EH (cell line): ENCODE measurements at regions not wholly inside any gene's neighbourhood (a gene's known extent, or its start where the extent isn't known, plus 50 kb on each side); places are given as distances from the start of the nearest gene placed in this dataset.

Experiments used
- DNase-seq: peaks from one replicate; pipeline ENCODE4 v3.0.0-alpha.2; 2015; ENCODE audit warnings: low read depth

DNA sequence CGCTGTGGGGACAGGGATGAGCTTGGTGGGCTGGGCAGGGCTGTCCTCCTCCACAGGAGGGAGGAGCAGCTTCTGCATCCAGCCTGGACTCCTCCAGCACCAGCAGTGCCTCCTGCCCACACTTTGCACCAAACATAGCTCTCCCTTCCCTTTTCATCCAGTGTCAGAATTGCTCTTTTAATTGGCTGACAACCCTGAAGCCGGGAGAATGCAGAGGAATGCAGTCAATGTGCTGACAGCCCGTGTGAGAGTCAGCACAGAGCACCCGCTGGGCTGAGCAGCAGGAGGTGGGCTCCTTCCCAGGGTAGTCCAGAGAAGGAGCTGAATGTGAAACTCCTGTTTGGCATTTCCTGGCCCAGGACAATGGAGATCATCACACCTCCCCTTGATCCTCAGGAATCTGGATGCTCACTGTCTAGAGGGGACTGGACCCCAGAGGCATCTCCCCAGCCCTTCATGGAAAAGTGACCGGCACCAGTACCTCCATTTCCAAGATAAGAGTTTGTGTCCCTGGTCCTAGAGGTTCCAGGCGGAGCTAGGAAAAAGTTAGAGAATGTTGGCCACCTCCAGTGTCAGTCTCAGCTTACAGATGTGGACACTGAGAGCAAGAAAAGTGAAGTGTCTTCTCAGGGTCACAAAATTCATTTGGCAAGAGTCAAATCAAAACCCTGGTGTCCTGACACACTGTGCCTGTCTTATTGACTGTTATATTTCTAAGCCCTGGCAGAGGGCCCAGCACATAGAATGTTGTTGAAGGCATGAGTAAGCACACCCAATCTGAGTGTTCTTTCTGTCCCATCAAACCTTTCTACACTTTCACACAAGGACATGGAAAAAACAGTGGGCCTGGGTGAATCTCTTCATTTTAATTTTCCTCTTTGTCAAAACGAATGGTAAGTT, 202.1 kb downstream of the SNX18 start:
- peak; percentile 95 for DNase-seq

DNA sequence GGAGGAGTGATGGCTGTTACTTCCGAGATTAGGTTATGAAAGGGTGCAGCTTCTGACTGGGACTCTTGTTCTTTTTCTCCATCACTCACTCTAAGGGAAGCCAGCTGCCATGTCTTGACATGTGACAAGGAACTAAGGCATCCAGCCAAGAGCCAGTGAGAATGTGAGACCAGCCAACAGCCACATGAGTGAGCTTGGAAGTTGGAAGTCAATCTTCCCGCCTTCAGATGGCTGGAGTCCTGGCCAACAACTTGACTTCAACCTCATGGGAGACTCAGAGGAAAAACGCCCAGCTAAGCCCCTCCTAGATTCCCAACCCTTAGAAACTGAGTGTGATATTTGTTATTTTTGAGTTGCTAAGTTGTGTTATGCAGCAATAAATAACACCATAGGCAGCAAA, 201.1 kb downstream of the SNX18 start:
- peak; percentile 59 for DNase-seq

DNA sequence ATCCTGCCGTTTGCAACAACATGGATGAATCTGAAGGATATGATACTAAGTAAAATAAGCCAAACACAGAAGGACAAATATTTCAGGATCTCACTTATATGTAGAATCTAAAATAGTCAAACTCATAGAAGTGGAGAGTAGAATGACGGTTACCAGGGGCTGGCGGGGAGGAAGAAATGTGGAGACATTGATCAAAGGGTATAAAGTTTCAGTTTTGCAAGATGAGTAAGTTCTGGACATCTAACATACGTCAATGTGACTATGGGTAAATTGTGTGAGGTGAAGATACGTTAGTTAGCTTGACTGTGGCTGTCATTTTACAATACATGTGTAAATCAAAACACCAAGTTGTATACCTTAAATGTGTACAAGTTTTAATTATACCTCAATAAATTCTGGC, 200.3 kb downstream of the SNX18 start:
- no peak for DNase-seq

DNA sequence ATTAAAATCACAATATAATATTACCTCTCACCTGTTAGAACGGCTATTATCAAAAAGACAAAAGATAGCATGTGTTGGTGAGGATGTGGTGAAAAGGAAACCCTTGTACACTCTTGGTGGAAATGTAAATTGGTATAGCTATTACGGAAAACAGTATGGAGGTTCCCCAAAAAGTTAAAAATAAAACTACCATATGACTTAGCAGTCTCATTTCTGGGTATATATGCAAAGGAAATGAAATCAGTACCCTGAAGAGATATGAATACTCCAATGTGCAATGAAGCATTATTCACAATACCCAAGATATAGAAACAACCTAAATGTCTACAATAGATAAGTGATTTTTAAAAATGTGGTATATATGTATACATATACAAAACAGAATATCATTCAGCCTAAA, 199.9 kb downstream of the SNX18 start:
- DNase-seq, result no peak

DNA sequence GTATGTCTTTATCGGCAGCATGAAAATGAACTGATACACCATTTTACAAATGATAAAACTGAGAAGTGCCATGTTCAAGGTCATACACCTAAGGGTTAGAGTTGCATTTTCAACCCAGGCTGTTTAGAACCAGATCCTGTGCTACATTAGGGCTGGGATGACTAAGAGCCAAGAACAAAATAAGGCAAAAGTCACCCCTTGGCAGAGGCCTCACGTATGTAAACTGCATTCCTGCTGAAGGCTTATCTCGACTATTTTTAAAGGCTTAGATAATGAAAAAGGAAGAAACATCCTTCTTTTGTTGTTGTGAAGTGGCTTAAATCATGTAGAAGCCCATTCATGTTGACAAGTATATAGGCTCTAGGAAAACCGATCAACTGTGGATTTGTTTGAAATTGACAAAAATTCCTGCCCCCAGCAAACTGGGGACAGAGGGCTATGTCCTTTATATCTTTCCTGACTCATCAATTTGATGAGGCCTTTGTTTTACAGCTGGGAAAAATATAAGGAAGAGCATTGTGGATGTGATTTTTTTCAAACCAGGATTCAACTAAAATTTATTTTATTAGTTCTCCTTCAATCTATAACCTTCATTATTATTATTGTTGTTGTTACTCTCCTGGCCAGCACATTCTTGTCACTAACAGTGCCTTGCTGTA, 196.5 kb downstream of the SNX18 start:
- DNase-seq, result peak; percentile 65

DNA sequence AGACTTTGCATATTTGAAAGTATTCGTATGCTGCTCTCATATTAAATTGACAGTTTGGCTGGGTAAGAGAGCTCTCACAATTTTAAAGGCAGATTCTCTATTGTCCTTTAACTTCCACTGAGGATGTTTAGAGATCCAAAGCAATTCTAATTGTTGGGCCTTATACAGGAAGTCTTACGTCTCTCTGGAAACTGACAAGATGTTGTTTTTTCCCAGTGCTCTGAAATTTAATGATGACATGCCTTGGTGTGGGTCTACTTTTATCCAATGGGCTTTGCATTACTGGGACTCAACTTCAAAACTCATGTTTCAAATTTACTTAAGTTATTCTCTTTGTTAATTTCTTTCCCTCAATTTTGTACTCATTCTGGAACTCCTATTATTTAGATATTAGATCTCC, 191.5 kb downstream of the SNX18 start:
- no peak for DNase-seq

DNA sequence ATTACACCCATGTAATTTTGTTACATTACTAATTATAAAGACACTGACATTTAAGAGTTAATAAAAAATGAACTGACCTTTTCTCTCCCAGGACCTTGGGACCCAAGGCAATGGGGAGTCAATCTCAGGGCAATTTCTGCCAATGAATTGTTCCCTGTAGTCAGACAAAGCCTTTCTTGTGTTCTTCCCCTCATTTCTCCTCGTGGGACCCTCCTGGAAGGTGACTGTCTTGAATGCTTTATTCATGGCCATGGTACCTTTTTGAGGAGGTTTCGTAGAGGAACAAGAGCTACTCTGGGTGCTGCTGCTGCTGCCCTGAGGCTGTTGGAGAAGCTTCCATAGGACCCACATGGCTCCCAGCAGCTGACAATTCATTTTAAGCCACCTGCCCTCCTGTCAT, 190.3 kb downstream of the SNX18 start:
- DNase-seq, result no peak

DNA sequence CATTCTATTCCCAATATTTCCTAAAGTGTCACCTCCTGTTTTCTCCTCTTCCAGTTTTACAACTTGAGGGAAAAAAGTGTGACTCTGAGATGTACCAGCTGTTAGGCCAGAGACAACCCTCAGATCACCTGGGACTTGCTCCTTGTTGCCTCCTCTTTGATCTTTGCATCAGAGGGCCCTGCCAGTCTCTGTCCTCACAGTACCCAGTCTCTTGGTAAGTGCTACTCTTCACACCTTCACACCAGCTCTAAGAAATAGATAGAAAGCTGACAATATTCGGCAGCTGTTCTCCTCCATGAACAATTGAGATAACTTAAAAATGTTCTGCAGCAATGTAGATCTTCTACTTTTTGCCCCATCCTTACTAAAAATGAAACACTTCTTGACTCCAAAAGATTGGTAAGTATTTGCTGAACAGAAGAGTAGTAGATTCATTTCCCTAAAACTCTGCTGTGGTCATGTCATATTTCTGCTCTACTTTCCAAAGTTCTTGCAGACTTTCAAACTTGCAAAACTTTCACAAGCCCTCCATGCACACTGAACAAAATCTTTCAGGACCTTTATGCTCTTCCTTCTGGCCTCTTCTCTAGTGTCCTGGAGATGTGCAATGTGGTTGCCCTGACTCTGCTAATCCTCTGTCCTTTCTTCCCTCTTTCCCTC, 188.6 kb downstream of the SNX18 start:
- DNase-seq, result no peak

DNA sequence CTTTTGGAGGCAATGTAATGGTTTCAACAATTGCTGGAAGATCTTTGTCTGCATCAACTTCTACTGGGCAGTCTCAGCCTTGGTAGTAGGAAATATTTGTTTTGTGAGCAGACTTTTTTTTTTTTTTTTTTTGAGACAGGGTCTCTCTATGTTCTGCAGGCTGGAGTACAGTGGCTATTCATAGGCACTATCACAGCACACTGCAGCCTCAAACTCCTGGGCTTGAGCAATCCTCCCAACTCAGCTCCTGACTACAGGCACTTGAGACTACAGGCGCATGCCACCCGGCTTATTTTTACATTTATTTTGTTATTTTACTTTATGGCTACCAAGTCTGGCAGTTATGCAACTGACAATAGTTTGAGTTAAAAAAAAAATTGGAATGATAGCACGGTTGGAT, 187.3 kb downstream of the SNX18 start:
- DNase-seq, result no peak

DNA sequence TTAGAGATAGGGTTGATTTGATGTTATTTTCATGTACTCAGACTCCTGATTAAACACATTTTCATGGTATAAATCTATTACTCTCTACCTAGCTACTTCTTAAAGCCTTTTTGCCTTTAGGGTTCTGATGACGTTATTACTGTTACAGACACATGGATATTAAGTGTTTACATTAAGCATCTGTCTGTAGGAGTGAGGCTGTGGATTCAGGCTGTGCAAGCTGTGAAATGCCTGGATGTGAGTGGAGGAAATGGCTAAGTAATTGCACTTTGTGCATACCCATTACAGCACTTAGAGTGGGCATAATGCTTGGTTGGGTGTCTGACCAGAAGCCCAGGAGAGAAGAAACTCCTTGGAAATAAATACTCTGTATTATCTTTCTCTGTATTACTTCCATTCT, 186.8 kb downstream of the SNX18 start:
- DNase-seq, result no peak

DNA sequence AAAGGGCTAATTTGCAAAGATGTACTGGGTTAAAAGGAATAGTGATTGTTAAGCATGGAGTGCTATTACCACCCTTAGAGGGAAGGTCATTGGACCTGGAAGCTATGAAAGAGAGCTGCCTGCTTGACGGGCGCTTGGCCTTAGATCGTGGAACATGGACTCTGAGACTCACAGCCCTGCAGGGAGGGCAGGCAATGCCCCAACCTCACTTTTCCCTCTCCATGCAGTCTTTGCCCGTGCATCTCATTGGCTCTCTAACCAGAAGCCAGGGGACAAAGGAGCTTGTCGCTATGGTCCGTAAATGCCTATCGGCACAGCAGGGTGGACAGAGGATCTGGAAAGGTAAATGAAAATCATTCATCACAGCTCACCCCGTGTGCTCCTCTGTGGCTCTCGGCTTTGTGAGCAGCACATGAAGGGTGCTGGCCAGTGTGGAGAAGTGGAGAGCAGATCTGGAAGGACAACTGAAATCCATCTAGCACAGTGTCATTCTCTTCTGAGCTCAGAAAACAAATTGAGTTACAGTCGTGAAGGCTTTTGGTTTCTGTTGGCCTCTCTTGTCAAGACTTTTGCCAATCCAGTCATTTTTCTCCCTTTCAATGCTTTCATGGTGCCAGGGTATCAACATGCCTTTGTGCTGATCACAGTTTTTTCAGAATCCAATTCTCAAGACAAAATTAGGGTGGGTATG, 186.2 kb downstream of the SNX18 start:
- DNase-seq, result no peak

DNA sequence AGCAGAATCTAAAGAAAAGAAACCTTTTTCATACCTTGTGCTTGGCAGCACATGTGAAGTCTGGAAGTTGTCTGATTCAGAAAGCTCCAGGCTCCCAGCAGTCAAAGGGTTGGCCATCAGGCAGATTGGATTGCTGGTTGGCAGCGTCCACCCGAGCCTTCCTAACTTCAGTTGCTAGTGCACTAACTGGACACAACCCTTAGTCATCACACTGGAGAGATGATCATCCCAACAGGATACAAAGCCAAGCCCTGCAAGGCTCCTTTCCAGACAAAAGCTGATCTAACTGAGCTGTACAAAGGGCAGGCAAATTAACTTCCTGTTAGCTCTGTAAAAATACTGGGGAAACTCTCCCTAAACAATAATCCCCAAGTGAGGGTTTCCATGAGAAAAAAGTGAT, 185.6 kb downstream of the SNX18 start:
- peak; percentile 94 for DNase-seq

DNA sequence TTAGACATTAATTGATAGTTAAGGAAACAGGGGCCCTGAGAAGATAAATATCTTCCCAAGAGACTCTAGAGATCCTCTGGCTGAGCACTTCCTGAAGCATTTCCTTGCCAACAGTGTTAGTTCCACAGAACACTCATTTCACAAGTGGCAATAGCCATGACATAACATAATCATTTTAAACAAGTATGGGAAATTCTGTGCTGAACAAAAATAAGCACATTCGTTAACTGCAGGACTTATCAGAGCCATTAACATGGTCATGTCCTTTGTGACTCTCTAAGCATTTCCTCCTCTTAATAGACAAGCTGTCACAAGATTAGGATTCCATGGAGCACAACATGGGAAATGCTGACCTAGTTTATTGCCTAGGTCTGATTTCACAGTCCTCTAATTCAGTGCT, 184.9 kb downstream of the SNX18 start:
- peak; percentile 76 for DNase-seq

DNA sequence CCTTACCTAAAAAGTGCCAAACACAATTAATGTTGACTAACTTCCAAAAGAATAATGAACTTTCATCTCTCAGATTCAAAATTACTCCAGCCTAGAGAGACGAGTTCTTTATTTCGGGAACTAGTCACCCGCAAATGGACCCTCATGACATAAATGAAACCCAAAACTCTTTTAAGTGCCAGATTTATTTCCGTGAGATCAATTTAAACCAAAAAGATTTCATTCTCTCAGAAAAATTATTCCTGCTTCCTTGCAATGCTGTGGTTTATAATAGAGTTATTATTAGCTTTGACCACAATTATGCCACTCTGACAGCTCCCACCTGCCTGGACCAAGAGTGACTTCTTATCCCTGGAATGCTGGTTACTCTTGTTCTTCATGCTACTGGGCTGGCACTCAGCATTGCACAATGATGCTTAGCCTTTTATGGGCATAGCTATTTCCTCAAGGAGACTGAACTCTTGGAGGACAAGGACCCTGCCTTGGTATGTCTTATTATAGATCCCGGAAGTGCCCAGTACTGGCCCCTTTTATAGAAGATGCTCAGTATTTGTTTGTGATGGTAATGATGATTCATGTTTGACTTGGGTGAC, 183.5 kb downstream of the SNX18 start:
- DNase-seq, result peak; percentile 99

DNA sequence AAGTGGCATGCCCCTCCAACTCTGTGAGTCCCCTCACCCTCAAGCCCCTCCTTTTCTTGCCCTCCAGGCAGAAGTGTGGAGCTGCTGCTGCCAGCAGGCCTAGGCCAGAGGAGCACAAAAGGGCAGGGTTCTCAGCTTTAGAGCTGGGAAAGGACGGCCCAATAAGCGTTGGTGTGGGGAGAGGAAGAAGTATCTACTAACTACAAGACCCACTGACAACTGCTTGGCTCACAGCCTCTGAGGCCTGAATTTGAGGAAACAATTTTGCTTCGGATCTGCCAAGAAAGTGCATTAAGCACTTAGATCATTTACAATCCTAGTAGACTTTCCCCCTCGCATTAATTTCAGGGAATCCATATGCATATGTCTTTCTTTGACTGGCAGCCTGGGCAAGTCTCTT, 179.4 kb downstream of the SNX18 start:
- no peak for DNase-seq

DNA sequence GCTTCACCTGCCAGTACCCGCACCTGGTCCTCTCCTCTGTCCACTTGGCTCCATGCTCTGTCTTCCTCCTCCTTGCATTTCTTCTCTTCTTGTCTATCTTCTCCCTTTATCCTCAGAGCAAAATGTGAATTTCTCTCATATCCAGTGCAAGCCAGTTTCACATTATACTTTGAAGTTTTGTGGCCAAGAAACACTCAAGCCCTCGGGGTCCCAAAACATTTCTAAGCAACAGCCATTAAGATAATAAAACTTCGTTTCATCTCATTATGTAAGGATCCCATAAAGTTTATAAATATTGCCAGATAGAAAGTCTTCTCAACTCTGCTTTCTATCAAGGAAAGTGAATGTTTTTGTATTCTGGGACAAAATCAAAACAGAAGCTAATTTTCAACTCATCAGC, 178.8 kb downstream of the SNX18 start:
- DNase-seq, result no peak

DNA sequence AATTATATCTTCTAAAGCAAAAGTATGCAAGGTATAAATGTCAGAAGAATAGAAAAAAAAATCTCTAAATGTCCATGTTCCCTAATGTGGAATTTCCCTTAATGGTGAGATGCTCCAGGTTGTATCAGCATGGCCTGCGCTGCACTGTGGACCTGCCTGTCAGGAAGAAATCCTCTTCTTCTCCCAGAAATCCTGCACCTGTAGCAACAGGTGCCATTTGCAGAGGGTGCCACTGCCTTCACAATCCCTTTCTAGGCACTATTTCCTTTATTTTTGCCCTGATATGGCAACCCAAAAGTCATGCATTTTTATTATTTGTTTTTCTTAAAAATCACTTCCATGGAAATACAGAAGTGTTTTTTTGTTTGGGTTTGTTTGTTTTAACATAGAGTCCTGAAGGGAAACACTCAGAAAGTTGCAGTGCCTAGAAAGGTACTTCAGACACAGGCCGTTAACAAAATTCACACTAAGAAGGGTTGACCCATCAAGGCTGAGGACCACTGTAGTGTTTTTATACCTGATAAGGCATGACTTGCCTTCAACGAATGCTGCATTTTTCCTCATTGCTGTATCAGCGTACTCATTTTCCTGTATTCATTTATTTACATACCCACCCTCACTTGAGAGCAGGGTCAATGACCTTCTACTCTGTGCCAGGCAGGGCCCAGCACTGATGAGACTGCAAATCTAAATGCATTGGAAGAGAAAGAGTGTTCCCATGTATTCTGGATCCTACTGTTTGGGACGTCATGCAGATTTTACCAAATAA, 177.8 kb downstream of the SNX18 start:
- DNase-seq, result no peak

DNA sequence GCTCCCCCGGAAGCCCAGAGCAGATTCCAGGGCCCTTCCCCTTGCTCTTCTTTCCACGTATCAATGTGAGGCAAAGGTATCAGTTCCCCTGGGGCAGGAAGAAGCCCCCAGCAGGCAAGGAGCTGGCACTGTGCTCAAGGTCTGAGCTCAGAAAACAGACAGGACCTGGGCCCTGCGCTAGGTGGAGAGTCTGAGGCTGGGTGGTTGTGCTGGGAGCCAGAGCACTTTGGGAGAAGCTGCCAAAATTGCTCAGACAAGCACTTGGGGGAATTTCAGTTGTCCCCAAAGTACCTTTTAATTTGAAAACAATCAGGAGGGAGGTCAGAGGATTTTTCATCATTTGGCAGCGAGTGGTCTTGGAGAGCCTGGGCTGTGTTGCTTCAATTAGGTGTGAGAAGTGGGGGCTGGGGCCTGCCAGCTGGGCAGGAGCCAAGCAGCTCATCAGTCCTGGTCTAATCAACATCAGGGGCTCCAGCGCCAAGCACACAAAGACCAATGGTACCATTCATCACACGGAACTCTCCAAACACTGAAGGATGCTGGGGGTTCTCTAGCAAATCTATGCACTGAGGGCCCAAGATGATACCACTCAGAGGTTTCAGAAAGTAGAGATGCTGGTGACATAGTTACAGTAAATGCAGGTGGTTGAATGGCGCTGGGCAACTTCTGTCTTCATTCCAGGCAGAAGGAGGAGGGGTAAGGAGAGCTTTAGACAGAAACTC, 176.5 kb downstream of the SNX18 start:
- DNase-seq, result no peak

DNA sequence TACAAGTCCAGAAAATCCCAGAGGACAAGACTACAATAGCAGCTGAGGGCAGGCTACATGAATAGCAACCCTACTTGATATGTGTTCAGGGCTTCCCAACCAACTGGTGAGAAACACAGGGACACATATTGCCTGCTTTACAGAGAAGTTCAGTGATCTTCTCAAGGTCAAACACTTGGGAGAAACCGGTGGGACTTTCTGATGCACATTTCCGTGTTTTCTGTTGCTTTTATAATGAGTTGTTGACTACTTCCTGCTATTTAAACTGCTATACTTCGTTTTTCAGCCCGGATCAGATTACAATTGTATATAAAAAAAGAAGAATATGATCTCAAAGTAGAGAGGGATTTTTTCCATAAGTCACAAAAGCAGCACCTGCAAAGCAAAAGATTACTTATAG, 175.1 kb downstream of the SNX18 start:
- DNase-seq, result no peak

DNA sequence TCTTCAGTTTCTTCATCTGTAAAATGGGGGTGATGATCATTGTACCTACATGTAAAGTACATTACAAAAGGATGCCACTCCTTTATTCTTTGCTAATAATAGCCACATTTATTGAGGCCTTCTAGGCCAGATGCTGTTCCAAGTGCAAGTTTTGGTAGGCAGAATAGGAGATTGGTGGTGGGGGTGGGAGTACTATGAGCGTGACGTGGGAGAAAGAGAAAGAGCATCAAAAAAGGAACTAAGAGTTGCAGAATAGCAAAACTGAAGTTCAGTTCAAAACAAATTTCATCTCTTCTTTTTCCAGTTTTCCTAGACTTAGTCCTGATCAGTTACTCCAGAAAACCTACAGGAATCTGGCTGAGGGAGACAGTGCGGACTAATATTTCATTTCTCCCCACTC, 174.1 kb downstream of the SNX18 start:
- no peak for DNase-seq
